GM12872 (cell line): ENCODE measurements at regions not wholly inside any gene's neighbourhood (a gene's known extent, or its start where the extent isn't known, plus 50 kb on each side); places are given as distances from the start of the nearest gene placed in this dataset.

Source experiments
- CTCF ChIP-seq: IDR thresholded peaks from 3 replicates; pipeline ENCODE4 v1.5.1; 2011; ENCODE audit warnings: low read depth, mild to moderate bottlenecking, low read length, moderate library complexity; ENCODE audit not compliant: insufficient read depth

GRCh38 chr18:71665131-71665530 lies 879.0 kb downstream of the CBLN2 start:
- no peak for TF ChIP-seq CTCF

- TF ChIP-seq CTCF, result no peak
Observed at GRCh38 chr18:71643822-71644221, 900.3 kb downstream of the CBLN2 start.

- no peak for TF ChIP-seq CTCF
Observed at GRCh38 chr18:71630696-71631095, 913.4 kb downstream of the CBLN2 start.

GRCh38 chr18:71625556-71626090 lies 918.5 kb downstream of the CBLN2 start:
- no peak for TF ChIP-seq CTCF

GRCh38 chr18:71598374-71598773 lies 945.8 kb downstream of the CBLN2 start:
- no peak for TF ChIP-seq CTCF

- no peak for TF ChIP-seq CTCF
Observed at GRCh38 chr18:71597219-71597618, 946.9 kb downstream of the CBLN2 start.

GRCh38 chr18:71583252-71583651 lies 960.9 kb downstream of the CBLN2 start:
- no peak for TF ChIP-seq CTCF
